Jurkat, Clone E6-1 (cell line): ENCODE measurements at regions not wholly inside any gene's neighbourhood (a gene's known extent, or its start where the extent isn't known, plus 50 kb on each side); places are given as distances from the start of the nearest gene placed in this dataset.
A peak's percentile ranks its signal among the peaks of the same experiment; 100 is the strongest.
"Not testable (repeated sequence)": the region's sequence is repeated elsewhere in the genome, so short reads cannot be mapped to it uniquely, and the experiment has no call there.

ENCODE experiments used
- DNase-seq: peaks from one replicate; pipeline ENCODE4 v3.0.0-alpha.2; 2011; ENCODE audit warnings: low read depth, low spot score
- H3K4me3 ChIP-seq: 2 replicates; pipeline ENCODE4 v1.5.1; 2011; ENCODE audit warnings: mild to moderate bottlenecking, low read length, control low read depth, moderate library complexity

DNA sequence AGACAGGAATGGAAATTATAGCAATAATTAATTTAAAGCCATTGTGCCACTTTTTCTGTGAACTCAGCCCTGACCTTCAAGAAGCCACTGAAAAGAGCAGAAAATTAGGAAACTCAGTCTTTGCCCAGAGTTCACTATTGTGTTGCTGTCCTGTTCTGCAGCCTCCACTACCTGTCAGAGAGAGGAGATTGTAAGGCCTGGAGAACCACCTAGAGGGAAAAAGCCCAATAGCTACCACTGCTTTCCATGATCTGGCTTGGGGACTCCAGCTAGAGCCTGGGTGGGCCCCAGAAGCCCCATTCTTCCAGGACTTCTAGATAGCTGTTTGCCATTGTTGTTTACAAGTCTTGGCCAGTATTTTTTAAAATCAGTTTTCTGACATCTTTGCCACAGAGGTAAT lies 176.1 kb upstream of the KLF7 start:
- H3K4me3 ChIP-seq = no peak overlapping the region
- no peak for DNase-seq

DNA sequence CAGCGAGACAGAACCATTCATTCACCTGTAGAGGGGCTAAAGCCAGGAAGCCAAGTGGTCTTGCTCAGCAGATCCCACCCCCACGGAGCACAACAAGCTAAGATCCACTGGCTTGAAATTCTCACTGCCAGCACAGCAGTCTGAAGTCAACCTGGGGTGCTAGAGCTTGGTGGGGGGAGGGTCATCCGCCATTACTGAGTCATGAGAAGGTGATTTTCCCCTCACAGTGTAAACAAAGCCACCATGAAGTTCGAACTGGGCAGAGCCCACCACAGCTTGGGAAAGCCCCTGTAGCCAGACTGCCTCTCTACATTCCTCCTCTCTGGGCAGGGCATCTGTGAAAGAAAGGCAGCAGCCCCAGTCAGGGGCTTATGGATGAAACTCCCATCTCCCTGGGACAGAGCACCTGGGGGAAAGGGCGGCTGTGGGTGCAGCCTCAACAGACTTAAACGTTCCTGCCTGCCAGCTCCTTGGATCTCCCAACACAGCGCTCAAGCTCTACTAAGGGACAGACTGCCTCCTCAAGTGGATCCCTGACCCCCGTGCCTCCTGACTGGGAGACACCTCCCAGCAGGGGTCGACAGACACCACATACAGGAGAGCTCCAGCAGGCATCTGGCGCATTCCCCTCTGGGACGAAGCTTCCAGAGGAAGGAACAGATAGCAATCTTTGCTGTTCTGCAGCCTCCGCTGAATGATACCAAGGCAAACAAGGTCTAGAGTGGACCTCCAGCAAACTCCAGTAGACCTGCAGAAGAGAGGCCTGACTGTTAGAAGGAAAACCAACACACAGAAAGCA lies 179.0 kb upstream of the KLF7 start:
- not testable (repeated sequence) for DNase-seq, H3K4me3 ChIP-seq

- DNase-seq = no peak
- H3K4me3 ChIP-seq = no peak overlapping the region
Measured at GRCh38 chr2:207351171-207351570, 178.6 kb upstream of the CREB1 start.

DNA sequence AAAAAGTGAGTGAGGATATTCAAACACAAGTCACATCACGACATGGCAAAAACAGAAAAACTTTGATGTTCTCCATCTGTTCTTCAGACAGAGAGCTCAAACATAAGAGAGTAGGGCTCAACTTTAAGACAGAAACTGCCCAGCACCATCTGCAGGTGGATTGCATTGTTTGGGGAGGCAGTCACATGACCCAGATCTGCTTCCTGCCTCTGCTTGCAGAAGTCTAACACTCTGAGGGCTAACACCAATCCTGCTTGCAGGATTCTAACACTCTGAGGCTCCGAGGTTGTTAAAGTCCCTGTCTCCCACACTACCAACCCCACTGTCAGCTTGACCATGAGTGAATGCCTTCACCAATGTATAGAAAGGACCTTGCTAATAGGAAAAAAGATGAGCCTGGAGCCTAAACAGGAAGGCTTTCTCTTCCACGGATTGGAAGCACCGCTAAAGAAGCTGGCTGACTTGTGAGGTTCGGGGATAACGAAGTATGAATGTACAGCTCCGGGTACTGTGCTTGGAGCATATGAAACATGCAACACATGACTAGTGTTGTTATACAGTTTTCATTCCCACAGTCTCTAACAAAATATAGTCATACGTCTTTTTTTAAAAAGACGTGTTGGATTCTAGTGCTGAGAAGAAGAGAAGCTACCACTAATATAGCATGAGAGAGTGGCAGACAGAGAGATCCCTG lies 176.6 kb upstream of the CREB1 start:
- H3K4me3 ChIP-seq = no peak overlapping the region
- peak; percentile 41 for DNase-seq

DNA sequence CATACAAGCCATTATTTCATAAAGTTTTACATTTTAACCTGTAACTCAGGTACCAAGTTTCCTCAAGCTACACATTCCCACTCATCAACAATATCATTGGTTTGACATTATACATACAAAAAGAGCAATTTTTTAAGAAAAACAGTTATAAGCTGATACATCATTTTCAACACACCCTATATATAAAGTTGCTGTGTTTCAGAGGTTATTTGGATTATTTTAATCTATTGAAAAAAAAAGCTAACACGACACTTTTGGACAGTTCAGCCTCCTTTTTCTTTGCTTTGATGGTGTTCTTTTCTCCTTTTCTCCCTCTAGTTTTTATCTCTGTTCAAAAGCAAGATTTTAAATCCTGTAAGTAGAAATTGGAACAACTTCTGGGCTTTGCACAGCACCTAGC lies 175.9 kb upstream of the CREB1 start:
- no peak for DNase-seq
- no peak overlapping the region for H3K4me3 ChIP-seq

GRCh38 chr2:207354462-207354861 lies 175.3 kb upstream of the CREB1 start:
- no peak overlapping the region for H3K4me3 ChIP-seq
- no peak for DNase-seq

DNA sequence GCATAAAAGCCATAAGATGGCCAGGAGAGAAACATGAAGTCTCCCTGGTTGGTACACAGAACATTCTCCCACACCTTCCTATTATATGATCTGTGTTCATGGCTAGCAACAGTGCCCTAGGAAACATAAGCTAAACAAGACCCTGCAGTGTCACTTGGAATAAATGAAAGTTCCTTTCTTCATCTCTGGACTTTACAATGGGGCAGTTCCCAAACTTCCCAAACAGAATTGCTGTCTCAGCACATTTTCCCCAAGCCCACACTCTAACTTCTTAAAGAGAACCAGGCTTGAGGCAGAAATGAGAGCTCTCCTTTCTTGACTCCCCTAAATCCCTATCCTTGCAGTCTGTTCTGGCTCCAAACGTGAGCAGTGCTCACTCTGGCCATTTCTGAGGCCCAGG lies 173.2 kb upstream of the CREB1 start:
- no peak overlapping the region for H3K4me3 ChIP-seq

GRCh38 chr2:207357216-207357615 lies 172.5 kb upstream of the CREB1 start:
- H3K4me3 ChIP-seq = no peak overlapping the region
- DNase-seq = no peak

More for the DNA sequence above, 173.2 kb upstream of the CREB1 start:
- no peak for DNase-seq

GRCh38 chr2:207362716-207363115 lies 167.0 kb upstream of the CREB1 start:
- DNase-seq = no peak
- H3K4me3 ChIP-seq = no peak overlapping the region

DNA sequence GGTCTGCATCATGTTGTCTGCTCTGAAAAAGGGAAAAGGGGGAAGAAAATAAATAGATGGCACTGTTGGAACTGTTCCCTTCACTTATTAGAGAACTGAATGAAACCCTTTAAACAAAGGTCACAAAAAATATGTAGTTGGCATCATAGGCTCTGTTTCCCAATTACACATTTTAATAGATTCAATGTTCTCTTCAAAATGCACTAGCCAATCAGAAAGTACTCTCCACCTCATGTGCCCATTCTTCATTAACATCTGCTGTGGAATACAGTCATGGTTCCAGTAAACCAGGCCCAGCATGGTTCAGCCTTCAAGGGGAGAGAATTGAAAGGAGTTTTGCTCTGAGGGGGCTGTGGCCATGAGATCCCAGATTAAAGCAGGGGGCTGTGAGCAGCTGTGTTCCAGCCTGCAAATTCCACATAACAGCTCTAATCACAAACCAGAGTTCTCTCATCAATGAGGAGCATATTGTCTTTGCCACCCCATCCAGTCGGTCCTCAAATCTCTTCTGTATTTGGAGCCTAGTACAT lies 165.9 kb upstream of the CREB1 start:
- no peak for DNase-seq
- no peak overlapping the region for H3K4me3 ChIP-seq

GRCh38 chr2:207370646-207371045 lies 159.1 kb upstream of the CREB1 start:
- no peak overlapping the region for H3K4me3 ChIP-seq
- DNase-seq = no peak

- H3K4me3 ChIP-seq = no peak overlapping the region
- no peak for DNase-seq
Measured at GRCh38 chr2:207371877-207372276, 157.9 kb upstream of the CREB1 start.

GRCh38 chr2:207372483-207372882 lies 157.3 kb upstream of the CREB1 start:
- no peak overlapping the region for H3K4me3 ChIP-seq
- no peak for DNase-seq

DNA sequence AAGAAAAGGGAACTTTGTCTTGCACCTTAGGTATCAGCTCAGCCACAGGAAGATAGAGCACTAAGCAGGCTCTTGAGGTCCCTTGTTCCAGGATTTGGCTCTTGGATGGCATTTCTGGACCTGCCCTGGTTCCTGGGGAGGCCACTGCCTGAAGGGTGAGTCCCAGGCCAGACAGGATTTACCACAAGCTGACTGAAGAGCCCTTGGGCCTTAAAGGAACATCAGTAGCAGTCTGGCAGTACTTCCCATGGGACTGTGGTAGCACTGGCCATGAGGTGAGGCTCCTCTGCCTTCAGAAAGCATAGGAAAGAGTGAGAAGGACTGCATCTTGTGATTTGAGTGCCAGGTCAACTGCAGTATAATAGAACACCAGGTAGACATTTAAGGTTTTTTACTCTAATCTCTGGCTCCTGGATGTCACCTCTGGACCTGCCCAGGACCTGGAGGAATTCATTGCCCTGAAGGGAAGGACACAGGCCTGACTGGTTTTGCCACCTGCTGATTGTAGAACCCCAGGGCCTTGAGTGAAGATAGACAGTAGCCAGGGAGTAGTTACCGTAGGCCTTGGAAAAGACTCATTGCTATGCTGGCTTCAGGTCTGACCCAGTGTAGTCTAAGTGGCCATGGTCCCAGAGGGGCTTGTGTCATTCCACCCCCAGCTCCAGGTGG lies 154.4 kb upstream of the CREB1 start:
- no peak for DNase-seq
- no peak overlapping the region for H3K4me3 ChIP-seq

DNA sequence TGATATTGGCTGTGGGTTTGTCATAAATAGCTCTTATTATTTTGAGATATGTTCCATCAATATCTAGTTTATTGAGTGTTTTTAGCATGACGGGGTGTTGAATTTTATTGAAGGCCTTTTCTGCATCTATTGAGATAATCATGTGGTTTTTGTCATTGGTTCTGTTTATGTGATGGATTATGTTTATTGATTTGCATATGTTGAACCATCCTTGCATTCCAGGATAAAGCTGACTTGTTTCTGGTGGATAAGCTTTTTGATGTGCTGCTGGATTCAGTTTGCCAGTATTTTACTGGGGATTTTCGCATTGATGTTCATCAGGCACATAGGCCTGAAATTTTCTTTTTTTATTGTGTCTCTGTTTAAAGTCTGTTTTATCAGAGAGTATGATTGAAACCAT lies 151.1 kb upstream of the CREB1 start:
- not testable (repeated sequence) for DNase-seq

GRCh38 chr2:207385076-207385475 lies 144.7 kb upstream of the CREB1 start:
- no peak for DNase-seq
- no peak overlapping the region for H3K4me3 ChIP-seq

More for the DNA sequence above, 151.1 kb upstream of the CREB1 start:
- H3K4me3 ChIP-seq = not testable (repeated sequence)

- no peak for DNase-seq
Measured at GRCh38 chr2:207385903-207386302, 143.9 kb upstream of the CREB1 start.

GRCh38 chr2:207387001-207387571 lies 142.7 kb upstream of the CREB1 start:
- H3K4me3 ChIP-seq = no peak overlapping the region
- DNase-seq = no peak

More at GRCh38 chr2:207385903-207386302, 143.9 kb upstream of the CREB1 start:
- H3K4me3 ChIP-seq = no peak overlapping the region

DNA sequence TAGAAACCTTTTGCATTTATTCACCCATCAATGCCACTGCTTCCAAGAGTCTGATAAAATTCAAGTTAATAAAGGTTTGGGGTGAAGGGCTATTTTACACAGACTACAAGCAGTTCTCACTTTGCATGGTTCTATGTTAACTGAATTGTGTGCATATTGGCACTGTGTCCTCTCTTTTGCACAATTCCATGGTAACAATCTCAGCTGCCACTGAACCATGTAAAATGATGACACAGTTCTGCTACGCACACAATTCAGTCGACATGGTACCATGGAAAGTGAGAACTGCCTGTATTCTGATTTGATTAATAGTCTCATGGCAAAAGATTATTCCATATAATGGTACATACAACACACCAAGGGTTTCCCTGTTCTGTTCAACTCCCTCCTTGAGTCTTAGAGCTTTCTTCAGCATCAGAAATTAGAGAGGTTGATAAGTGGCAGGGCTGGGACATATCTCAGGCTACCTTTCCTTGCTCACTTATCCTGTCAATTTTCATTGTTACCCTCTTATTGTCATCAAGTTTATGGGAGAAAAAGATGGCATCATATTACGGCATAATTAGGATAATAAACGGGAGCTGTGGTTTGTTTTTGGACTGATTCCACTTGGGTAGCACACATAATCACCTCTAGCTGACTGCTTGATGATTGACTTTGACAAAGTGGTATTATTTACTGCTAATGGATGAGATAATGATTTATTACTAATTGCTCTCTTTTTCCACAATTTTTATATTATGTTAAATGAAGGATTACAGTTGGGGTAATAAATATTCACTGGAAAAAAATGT lies 139.3 kb upstream of the CREB1 start:
- no peak for DNase-seq
- no peak overlapping the region for H3K4me3 ChIP-seq
